Fibroblast of villous mesenchyme (primary cell): ENCODE measurements at regions not wholly inside any gene's neighbourhood (a gene's known extent, or its start where the extent isn't known, plus 50 kb on each side); places are given as distances from the start of the nearest gene placed in this dataset.
"Not testable (repeated sequence)": the region's sequence is repeated elsewhere in the genome, so short reads cannot be mapped to it uniquely, and the experiment has no call there.

ENCODE experiments used
- DNase-seq: peaks from one replicate; pipeline ENCODE4 v3.0.0-alpha.2; 2010; ENCODE audit warnings: low read depth
- H3K4me3 ChIP-seq: 2 replicates; pipeline ENCODE4 v1.5.1; 2011; ENCODE audit warnings: low read depth, mild to moderate bottlenecking, low read length
- TF ChIP-seq, protein P1 (sequence below): IDR thresholded peaks from 2 replicates; pipeline ENCODE4 v1.5.1; 2012; ENCODE audit warnings: low read depth, mild to moderate bottlenecking, low read length; ENCODE audit not compliant: insufficient read depth

GRCh38 chr9:748861-749497 lies 92.5 kb upstream of the DMRT1 start:
- no peak overlapping the region for H3K4me3 ChIP-seq
- no peak for DNase-seq
- TF ChIP-seq, protein P1, sequence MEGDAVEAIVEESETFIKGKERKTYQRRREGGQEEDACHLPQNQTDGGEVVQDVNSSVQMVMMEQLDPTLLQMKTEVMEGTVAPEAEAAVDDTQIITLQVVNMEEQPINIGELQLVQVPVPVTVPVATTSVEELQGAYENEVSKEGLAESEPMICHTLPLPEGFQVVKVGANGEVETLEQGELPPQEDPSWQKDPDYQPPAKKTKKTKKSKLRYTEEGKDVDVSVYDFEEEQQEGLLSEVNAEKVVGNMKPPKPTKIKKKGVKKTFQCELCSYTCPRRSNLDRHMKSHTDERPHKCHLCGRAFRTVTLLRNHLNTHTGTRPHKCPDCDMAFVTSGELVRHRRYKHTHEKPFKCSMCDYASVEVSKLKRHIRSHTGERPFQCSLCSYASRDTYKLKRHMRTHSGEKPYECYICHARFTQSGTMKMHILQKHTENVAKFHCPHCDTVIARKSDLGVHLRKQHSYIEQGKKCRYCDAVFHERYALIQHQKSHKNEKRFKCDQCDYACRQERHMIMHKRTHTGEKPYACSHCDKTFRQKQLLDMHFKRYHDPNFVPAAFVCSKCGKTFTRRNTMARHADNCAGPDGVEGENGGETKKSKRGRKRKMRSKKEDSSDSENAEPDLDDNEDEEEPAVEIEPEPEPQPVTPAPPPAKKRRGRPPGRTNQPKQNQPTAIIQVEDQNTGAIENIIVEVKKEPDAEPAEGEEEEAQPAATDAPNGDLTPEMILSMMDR = no peak

DNA sequence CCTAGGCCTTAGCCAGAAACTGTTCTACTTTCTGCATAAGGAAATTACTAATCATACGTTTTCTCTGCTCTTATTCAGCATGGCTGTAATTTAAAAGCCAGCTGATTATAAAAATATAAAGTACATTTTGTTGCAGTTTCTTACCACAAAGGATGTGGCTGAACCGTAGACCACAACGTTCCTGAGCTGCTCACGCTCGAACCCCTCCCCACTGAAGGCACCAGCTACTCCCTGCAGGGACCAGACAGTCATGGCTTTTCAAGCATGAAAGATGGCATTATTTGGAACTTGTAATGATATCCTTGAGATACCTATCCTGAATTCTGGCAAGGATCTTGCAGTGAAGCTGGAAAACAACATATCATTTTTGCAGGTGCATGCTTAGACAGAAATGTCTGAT lies 91.8 kb upstream of the DMRT1 start:
- TF ChIP-seq, protein P1 = no peak
- H3K4me3 ChIP-seq = no peak overlapping the region
- no peak for DNase-seq

DNA sequence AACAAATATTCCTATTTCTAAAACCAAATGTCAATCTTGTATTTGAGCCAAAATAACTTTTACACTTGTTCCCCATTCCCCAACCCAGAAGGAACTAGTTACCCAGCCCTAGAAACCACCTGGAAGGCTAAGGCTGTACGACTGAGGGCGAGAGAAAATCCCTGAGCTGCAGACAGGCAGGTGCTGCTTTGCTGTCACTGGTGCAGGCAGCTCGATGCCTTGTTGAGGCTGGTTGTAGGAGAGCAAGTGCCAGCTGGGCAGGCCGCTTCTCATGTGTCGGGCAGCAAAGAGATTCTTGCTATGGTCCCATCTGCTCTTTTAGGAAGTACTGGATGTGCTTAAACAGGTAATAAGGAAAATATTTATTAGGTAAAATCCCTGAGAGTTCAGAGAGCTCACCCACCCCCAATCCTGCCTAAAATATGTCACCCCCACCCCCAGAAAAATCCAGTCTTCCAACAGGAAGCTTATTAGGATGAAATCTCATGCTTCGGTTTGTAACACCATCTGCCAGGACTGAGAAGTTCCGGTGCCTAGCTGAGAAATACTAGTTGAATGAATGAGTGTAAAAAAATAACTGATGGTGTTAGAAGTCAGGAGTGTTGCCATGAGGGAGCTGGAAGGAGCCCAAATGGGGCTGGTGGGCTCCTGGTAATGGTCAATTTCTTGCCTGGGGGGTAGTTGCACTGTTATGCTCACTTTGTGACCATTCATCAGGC lies 91.1 kb upstream of the DMRT1 start:
- DNase-seq = no peak
- TF ChIP-seq, protein P1 = no peak
- no peak overlapping the region for H3K4me3 ChIP-seq

DNA sequence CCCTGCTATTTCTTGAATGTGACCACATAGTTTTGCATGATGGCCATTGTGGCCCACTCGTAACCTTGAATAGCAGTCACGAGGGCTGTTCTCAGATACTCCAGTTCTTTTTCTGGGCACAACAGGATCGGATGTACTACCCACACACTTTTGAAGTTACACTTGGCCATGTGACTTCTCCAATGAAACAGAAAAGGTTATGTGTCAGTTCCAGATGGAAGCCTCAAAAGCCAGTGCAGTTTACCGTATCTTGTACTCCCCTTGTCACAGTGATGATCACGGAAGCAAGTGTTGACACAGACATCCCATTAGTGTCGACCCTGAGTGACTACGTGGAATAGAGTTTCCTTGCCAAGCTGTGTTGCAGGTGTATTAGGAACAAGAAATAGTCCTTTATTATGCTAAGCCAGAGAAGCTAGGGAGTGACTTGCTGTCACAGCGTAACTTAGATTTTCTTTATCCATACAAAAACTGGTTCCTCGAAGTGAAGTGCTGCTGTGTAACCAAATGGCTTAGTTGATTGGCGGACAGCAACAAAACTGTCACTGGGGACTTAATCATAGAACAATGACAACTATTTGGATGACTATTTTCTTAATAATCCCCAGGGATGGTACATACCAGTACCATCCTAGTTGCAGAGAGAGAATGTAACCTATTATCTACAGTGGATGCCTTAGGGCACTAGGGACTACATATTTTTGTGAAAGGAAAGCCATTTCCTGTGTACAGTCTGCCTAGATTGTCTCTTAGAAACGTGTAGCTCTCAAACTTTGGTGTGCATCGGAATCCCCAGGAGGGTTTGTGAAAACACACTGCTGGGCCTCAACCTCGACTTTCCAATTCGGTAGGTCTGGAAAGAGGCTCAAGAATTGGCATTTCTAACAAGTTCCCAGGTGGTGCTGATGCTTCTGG lies 90.1 kb upstream of the DMRT1 start:
- H3K4me3 ChIP-seq = no peak overlapping the region
- DNase-seq = no peak
- TF ChIP-seq, protein P1 = no peak

DNA sequence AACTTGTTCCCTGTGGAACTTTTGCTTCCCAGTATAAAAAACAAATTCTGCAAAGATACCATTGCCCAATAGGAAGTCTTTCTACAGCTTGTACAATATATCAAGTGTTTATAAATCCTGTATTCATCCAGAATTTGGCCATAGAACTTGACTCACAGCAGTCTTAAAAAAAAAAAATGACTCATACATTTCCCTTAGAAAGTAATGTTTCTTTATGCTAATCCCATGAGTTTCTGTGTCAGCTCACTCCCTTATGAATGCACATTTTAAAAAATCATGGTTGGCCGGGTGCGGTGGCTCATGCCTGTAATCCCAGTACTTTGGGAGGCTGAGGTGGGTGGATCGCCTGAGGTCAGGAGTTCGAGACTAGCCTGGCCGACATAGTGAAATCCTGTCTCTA lies 89.3 kb upstream of the DMRT1 start:
- no peak overlapping the region for H3K4me3 ChIP-seq
- TF ChIP-seq, protein P1 = no peak
- DNase-seq = peak; percentile 96

DNA sequence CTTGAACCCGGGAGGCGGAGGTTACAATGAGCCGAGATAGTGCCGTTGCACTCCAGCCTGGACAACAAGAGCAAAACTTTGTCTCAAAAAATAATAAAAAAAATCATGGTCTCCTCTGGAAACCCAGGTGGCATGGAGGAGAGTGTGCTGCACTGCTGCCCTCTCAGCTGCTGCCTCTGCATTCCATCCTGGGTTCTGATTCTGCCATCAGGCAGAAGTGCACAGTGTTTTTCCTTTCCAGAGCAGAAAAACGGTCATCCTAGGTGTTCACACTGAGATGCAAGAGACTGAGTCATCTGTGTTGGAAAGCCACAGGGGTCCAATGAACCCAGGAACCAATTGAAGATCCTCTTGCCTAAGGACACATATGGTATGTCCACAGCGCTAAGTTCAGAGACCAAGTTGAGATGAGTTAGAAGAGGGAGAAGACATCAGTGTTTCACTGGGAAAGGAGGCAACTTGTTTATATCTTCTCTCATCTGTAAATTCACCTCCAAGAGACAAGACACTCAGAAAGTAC lies 88.8 kb upstream of the DMRT1 start:
- TF ChIP-seq, protein P1 = no peak
- no peak overlapping the region for H3K4me3 ChIP-seq
- no peak for DNase-seq

DNA sequence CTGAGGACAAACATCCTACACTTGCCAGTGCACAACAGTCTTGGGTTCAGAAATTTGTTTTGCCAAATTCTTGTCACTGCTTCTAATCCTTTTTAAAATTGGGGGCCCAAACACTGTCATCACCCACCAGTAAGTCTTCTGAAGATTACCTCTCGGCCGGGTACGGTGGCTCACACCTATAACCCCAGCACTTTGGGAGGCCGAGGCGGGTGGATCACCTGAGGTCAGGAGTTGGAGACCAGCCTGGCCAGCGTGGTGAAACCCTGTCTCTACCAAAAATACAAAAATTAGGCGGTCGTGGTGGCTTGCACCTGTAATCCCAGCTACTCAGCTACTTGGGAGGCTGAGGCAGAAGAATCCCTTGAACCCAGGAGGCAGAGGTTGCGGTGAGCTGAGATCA lies 87.8 kb upstream of the DMRT1 start:
- not testable (repeated sequence) for DNase-seq, H3K4me3 ChIP-seq
